ENCODE measurements at regions not wholly inside any gene's neighbourhood (a gene's known extent, or its start where the extent isn't known, plus 50 kb on each side); places are given as distances from the start of the nearest gene placed in this dataset.

GRCh38 chr6:27053738-27054137, 193.8 kb upstream of the PRSS16 start:
- no peak for DNase-seq

DNA sequence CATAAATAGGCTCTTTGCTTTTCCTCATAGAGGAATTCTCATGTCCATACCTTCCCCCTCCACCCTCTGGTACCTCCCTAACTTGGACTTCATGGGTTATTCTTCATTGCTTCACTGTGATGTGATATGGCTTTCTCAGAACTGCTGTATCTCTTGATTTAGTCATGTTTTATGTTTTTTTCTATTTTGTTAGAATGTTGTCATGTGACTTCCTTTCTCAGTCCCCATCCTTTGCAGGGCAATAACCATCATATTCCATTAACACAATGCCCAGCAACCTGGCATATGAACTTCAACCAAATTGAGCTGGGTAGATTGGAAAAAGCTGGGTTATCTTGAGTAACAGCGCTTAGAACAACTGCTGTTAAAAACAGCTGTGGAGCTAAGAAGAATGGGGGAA, 190.9 kb upstream of the PRSS16 start:
- DNase-seq, result no peak

GRCh38 chr6:27059621-27060425, 187.7 kb upstream of the PRSS16 start:
- no peak for DNase-seq

DNA sequence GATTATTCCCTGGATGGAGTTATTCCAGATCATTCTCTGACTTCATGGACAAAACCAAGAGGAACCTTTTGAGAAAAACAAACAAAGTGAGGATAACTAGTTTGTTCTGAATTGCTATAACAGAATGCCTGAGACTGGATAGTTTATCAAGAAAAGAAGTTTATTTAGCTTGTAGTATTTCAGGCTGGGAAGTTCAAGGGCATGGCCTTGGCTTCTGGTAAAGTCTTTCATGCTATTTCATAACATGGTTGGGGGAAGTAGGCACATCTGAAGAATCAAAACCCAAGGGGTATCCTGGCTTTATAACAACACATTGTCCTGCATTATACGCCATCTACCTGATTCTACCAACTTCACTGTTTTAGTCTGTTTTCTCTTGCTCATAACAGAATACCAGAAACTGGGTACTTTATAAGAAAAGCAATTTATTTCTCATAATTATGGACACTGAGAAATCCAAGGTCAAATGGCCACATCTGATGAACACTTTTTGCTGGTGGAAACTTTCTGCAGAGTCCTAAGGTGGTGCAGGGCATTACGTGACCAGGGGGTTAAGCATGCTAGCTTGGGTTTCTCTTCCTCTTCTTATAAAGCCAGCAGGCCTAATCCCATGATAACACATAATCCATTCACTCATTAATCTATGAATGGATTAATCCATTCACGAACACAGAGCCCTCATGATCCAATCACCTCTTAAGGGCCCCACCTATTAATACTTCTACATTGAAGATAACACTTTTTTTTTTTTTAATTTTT, 186.1 kb upstream of the PRSS16 start:
- no peak for DNase-seq

GRCh38 chr6:27062755-27063154, 184.7 kb upstream of the PRSS16 start:
- no peak for DNase-seq

DNA sequence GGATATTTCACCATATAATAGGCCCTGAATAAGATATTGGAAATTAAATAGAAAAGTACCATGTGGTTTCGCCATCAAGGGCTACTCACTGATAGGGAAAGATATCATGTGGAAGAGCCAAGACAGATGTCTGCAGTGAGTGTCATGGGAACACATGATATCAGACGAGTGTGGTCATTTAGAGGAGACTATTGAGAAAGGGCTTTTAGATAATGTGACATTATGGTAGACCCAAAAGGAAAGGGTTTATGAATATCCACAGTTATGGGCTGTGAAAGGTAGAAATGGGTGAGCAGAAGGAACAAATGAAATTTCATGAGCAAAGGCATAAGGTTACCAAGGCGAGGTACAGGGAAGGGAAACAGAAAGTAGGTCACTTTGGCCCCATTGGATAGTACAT, 182.3 kb upstream of the PRSS16 start:
- no peak for DNase-seq

DNA sequence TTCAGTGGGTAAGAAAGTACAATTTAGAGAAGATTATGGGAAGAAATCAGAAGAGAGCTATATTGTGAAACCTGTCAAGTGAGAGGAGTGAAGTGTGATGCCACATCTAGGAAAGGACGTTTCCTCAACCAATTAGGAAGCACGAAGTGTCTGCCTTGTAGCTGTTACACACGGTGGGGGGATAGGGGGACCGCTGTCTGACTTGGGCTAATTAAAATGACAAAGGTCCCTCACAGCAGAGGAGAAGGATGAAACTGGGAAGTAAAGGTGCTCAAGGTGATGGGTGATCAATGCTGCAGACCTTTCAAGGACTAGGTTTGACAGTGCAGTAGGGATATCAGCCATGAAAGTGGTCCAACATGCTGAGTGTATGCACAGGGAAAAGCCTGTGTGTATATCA, 181.1 kb upstream of the PRSS16 start:
- no peak for DNase-seq

GRCh38 chr6:27066802-27067201, 180.7 kb upstream of the PRSS16 start:
- no peak for DNase-seq

- DNase-seq, result no peak
Measured at GRCh38 chr6:27073441-27073840, 174.1 kb upstream of the PRSS16 start.

GRCh38 chr6:27076116-27076515, 171.4 kb upstream of the PRSS16 start:
- no peak for DNase-seq

DNA sequence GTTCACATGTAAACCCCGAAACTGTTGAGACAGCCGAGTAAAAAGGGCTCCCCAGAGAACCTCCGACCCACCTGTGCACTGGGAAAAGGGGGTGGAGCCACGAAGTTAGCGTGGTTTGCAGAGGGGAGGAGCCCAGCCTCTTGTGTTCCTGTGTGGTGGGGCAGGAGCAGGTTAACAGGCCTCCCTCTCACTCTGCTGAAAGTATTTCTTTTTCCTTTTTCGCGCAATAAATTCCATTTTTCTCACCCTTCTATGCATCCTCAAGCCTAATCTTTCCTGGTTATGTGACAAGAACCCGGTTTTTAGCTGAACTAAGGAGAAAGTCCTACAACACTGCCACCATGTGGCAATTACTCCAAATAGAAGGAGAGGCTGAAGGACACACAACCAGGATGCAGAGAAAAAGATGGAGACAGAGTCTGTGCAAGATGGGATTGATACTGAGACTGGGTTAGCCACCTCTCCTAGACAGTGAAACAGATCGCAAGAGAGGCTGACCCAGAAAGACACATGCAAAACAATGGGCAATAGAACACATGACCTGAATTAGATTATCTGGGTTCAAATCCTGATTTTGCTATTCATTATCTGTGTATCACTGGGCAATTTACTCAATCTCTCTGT, 168.7 kb upstream of the PRSS16 start:
- no peak for DNase-seq

DNA sequence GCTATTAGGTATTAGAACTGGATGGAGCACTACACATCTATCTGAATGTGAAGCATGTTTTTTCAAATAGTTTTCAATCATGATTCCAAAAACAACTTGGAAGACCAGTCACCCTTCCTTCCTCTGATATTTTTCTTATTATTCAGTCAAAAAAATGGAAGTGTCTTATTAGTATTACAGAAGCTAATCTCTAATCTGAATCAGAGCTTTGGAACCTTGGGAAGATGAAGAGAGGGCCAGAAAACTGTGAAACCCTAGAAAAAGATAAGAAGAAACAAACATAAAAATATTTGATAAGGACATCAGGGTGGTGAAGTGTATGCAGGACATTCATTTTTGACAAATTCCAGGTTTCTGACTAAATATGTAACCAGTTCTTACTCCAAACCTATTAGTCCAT, 166.3 kb upstream of the PRSS16 start:
- DNase-seq, result no peak

DNA sequence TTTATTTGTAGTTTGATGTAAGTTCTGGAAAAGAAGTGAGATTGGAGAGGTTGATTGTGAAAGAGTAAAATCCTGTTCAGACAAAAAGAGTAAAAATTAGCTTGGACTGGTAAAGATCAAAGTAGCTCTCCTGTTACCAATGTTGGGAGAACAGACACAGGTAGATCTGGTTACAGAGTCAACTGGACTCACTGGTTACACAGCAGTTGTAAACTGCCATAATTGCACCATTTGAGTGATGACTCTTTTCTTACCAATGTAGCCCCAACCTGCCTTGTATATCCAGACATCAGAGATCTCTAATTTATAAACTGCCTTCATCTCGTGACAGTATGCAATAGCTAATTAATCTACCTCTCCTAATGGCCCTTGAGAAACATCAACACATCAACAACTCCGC, 165.6 kb upstream of the PRSS16 start:
- no peak for DNase-seq

GRCh38 chr6:27088068-27088467, 159.4 kb upstream of the PRSS16 start:
- DNase-seq, result no peak

- DNase-seq, result no peak
Measured at GRCh38 chr6:27091661-27092315, 155.7 kb upstream of the PRSS16 start.

- no peak for DNase-seq
Measured at GRCh38 chr6:27092316-27092692, 155.2 kb upstream of the PRSS16 start.

DNA sequence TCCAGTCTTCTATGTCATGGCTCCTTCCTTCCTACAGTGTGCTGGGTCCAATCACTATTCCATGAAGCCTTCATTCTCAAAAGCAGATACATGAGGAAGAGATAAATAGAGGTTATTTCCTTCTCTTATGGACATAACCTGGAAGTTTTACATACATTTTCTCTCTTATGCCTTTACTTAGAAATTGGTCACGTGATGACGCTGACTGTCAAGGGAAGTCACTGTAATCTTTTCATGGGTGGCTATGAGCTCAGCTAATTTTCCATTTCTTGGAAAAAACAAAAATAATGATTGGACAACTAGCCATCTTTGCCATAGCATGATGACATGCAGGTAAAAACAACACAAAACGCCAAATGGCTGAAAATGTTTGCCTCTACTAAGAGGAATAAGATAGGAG, 151.6 kb upstream of the PRSS16 start:
- DNase-seq, result no peak

GRCh38 chr6:27096834-27097511, 150.5 kb upstream of the PRSS16 start:
- DNase-seq, result no peak

- no peak for DNase-seq
Measured at GRCh38 chr6:27098956-27099355, 148.5 kb upstream of the PRSS16 start.

- no peak for DNase-seq
Measured at GRCh38 chr6:27100921-27101320, 146.6 kb upstream of the PRSS16 start.

DNA sequence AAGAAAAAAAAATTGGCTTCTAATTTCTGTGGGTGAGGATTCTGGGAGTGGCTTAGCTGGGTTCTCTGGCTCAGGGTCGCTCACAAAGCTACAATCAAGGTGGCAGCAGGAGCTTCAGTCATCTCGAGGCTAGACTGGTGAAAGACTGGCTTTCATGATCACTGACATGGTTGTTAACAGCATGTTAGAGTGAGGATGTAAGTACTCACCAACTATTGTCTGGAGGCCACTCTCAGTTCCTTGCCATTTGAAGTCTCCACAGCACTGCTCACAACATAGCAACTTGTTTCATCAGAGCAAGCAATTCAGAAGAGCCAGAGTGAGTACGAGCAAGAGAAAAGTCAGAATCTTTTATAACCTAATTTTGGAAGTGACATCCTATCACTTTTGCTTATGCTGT, 145.7 kb upstream of the PRSS16 start:
- no peak for DNase-seq

DNA sequence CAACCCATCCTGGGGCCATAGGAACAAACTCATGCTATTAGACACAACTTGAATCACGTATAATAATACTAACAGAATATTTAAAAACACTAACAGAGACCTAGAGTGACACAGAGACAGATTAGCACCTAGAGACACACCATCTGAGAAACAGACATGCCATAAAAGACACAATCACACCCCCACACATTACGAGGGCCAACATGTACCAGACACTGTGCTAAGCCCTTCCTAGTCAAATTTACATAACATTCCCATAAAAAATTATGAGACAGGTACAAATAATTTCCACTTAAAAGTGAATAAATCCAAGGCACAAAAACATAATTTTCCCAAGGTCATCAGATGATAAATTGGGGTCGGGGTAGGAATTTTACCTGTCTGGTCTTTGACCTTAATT, 141.1 kb upstream of the PRSS16 start:
- no peak for DNase-seq

DNA sequence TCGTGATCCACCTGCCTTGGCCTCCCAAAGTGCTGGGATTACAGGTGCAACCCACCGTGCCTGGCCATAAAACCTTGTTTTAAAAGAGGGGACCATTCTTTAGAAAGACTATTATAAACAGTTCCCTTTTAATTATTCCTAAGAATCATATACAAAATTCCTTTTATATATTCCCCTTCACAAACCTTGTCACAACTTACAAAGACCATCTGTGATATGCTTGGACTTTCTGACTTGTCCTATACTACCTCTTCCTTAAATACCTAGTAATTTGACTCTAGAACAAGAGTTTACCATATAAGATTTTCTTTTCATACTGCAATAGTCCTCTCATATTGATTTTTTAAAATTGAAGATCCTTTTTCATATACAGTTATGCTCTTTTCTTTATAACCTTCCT, 135.8 kb upstream of the PRSS16 start:
- DNase-seq, result no peak
